DOHH2 (cell line): ENCODE measurements at regions not wholly inside any gene's neighbourhood (a gene's known extent, or its start where the extent isn't known, plus 50 kb on each side); places are given as distances from the start of the nearest gene placed in this dataset.

ENCODE experiments used
- CTCF ChIP-seq: fragments of 200-600 bp; sonication (generic); IDR thresholded peaks from one replicate; pipeline ENCODE4 v1.5.1; 2014; ENCODE audit warnings: antibody characterized with exemption, mild to moderate bottlenecking, low read depth, low read length; ENCODE audit not compliant: poor library complexity, severe bottlenecking
- EZH2phosphoT487 ChIP-seq: fragments of 200-600 bp; sonication (generic); IDR thresholded peaks from 2 replicates; pipeline ENCODE4 v1.6.1; 2017; ENCODE audit warnings: borderline replicate concordance, mild to moderate bottlenecking, antibody characterized with exemption, low read length, moderate library complexity, mixed read lengths

GRCh38 chr1:68644504-68644903 lies 147.6 kb upstream of the DEPDC1 start:
- TF ChIP-seq CTCF: no peak
- TF ChIP-seq EZH2phosphoT487: no peak
